ENCODE measurements at regions not wholly inside any gene's neighbourhood (a gene's known extent, or its start where the extent isn't known, plus 50 kb on each side); places are given as distances from the start of the nearest gene placed in this dataset.

DNA sequence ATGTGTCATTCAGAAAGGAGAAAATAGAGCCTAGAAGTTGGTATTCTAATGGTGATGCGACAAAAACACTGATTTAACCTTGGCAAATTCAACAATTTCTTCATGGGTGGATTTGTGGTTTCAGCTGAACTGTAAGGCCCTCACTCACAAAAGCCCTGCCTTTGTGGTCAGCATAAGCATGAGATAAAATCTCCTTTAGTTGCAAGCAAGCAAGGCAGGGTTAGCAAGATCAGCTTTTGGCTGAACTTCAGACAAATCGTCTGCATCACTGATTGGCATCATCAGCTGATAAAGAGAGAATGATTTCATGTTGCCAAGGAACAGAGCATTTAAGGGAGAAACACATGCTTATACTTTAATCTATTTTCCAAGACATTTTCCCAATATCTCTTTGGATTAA lies 2582.2 kb downstream of the PCDH7 start:
- TF ChIP-seq, protein P1, sequence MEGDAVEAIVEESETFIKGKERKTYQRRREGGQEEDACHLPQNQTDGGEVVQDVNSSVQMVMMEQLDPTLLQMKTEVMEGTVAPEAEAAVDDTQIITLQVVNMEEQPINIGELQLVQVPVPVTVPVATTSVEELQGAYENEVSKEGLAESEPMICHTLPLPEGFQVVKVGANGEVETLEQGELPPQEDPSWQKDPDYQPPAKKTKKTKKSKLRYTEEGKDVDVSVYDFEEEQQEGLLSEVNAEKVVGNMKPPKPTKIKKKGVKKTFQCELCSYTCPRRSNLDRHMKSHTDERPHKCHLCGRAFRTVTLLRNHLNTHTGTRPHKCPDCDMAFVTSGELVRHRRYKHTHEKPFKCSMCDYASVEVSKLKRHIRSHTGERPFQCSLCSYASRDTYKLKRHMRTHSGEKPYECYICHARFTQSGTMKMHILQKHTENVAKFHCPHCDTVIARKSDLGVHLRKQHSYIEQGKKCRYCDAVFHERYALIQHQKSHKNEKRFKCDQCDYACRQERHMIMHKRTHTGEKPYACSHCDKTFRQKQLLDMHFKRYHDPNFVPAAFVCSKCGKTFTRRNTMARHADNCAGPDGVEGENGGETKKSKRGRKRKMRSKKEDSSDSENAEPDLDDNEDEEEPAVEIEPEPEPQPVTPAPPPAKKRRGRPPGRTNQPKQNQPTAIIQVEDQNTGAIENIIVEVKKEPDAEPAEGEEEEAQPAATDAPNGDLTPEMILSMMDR (IDR thresholded peaks at IDR 0.05; ENCODE audit: poor library complexity) = no peak
- no peak for TF ChIP-seq EZH2 (IDR thresholded peaks at IDR 0.05; ENCODE audit: borderline replicate concordance)
- TF ChIP-seq EZH2phosphoT487 (IDR thresholded peaks at IDR 0.05; ENCODE audit: low read depth, severe bottlenecking, unreplicated experiment) = no peak
